IMR-90 (cell line): ENCODE measurements at regions not wholly inside any gene's neighbourhood (a gene's known extent, or its start where the extent isn't known, plus 50 kb on each side); places are given as distances from the start of the nearest gene placed in this dataset.

Experiments
- ATAC-seq: fragments of 200-7000 bp; cut with Tn5 transposase; 2 replicates; pipeline ENCODE4 v1.9.1; 2020; ENCODE audit warnings: low read depth, mild to moderate bottlenecking, moderate library complexity
- BruUV-seq: library from RNA; stranded (reverse); fragments of 400-500 nt; replicated peaks from 2 replicates; lab custom pipeline; 2021; lab: Mats Ljungman, UMichigan
- CTCF ChIA-PET: fragments of 300-600 bp; formaldehyde crosslinking; extraction: SDS; loops from one replicate; lab custom pipeline; 2021; ENCODE audit warnings: antibody characterized with exemption; lab: Yijun Ruan, JAX
- POLR2A ChIA-PET: fragments of 300-600 bp; sonication (Branson Sonifier 250); formaldehyde crosslinking; loops from one replicate; lab custom pipeline; 2022; ENCODE audit warnings: antibody characterized with exemption; ENCODE audit not compliant: unreplicated experiment; lab: Charles Lee
- DNase-seq: peaks from one replicate; pipeline ENCODE4 v3.0.0; 2013
- H2AFZ ChIP-seq: replicated peaks from 2 replicates; pipeline ENCODE3; 2013; ENCODE audit warnings: low read length, mild to moderate bottlenecking; ENCODE audit not compliant: poor library complexity
- H2AK5ac ChIP-seq: 2 replicates; pipeline ENCODE4 v1.6.1; 2013; ENCODE audit warnings: low read depth, low read length, inconsistent platforms
- H2AK9ac ChIP-seq: replicated peaks from 2 replicates; pipeline ENCODE3; 2013; ENCODE audit warnings: mild to moderate bottlenecking, low read depth, low read length, moderate library complexity; ENCODE audit not compliant: poor library complexity
- H2BK120ac ChIP-seq: 2 replicates; pipeline ENCODE4 v1.6.1; 2013; ENCODE audit warnings: low read depth, low read length, inconsistent platforms
- H2BK15ac ChIP-seq: 3 replicates; pipeline ENCODE4 v1.6.1; 2013; ENCODE audit warnings: low read depth, low read length, inconsistent platforms
- H2BK20ac ChIP-seq: 2 replicates; pipeline ENCODE4 v1.6.1; 2013; ENCODE audit warnings: low read depth, mild to moderate bottlenecking, inconsistent platforms, low read length, moderate library complexity
- H2BK5ac ChIP-seq: 2 replicates; pipeline ENCODE4 v1.6.1; 2013; ENCODE audit warnings: mild to moderate bottlenecking, low read depth, low read length, inconsistent platforms; ENCODE audit not compliant: poor library complexity, severe bottlenecking
- H3K14ac ChIP-seq: replicated peaks from 2 replicates; pipeline ENCODE4 v1.6.1; 2013; ENCODE audit warnings: low read depth, low read length, inconsistent platforms
- H3K18ac ChIP-seq: 2 replicates; pipeline ENCODE4 v1.6.1; 2013; ENCODE audit warnings: low read depth, low read length, control low read depth
- H3K23ac ChIP-seq: 2 replicates; pipeline ENCODE4 v1.6.1; 2013; ENCODE audit warnings: low read depth, low read length, inconsistent platforms
- H3K27ac ChIP-seq: 2 replicates; pipeline ENCODE4 v1.5.1; 2013; ENCODE audit warnings: mild to moderate bottlenecking, control low read depth, low read length; ENCODE audit not compliant: insufficient read depth
- H3K27me3 ChIP-seq: 2 replicates; pipeline ENCODE4 v1.6.1; 2013; ENCODE audit warnings: low read length; ENCODE audit not compliant: control insufficient read depth, insufficient read depth
- H3K36me3 ChIP-seq: 2 replicates; pipeline ENCODE4 v1.6.1; 2013; ENCODE audit warnings: low read length, mixed read lengths; ENCODE audit not compliant: control insufficient read depth, insufficient read depth
- H3K4ac ChIP-seq: 2 replicates; pipeline ENCODE4 v1.6.1; 2013; ENCODE audit warnings: low read depth, low read length, inconsistent platforms
- H3K4me1 ChIP-seq: 2 replicates; pipeline ENCODE4 v1.6.1; 2013; ENCODE audit warnings: low read length, mixed read lengths; ENCODE audit not compliant: control insufficient read depth, insufficient read depth
- H3K4me2 ChIP-seq: 2 replicates; pipeline ENCODE4 v1.6.1; 2013; ENCODE audit warnings: low read depth, mild to moderate bottlenecking, control low read depth, low read length, moderate library complexity
- H3K4me3 ChIP-seq: 2 replicates; pipeline ENCODE4 v1.5.1; 2013; ENCODE audit warnings: low read depth, mild to moderate bottlenecking, control low read depth, low read length, moderate library complexity; ENCODE audit not compliant: insufficient read depth
- H3K56ac ChIP-seq: 2 replicates; pipeline ENCODE4 v1.6.1; 2013; ENCODE audit warnings: low read length, inconsistent platforms; ENCODE audit not compliant: insufficient read depth; ENCODE audit errors: extremely low read depth
- H3K79me1 ChIP-seq, 2 experiments: 2 replicates each; pipeline ENCODE4 v1.6.1; 2013; ENCODE audit warnings: low read length in 2 of 2, inconsistent platforms in 1 of 2, low read depth in 1 of 2
- H3K9ac ChIP-seq: 2 replicates; pipeline ENCODE4 v1.6.1; 2013; ENCODE audit warnings: low read depth, low read length, control low read depth
- H3K9me1 ChIP-seq: 2 replicates; pipeline ENCODE4 v1.6.1; 2013; ENCODE audit warnings: low read length, inconsistent platforms; ENCODE audit not compliant: insufficient read depth
- H3K9me3 ChIP-seq: 2 replicates; pipeline ENCODE4 v1.6.1; 2013; ENCODE audit warnings: low read length; ENCODE audit not compliant: control insufficient read depth, insufficient read depth
- H4K20me1 ChIP-seq: 2 replicates; pipeline ENCODE4 v1.6.1; 2013; ENCODE audit warnings: low read length, inconsistent platforms; ENCODE audit not compliant: insufficient read depth
- H4K5ac ChIP-seq: 2 replicates; pipeline ENCODE4 v1.6.1; 2013; ENCODE audit warnings: mild to moderate bottlenecking, low read depth, low read length, control low read depth
- H4K8ac ChIP-seq, 2 experiments: 2 replicates each; pipeline ENCODE4 v1.6.1; 2013; ENCODE audit warnings: low read depth in 2 of 2, low read length in 2 of 2, control low read depth in 1 of 2, inconsistent platforms in 1 of 2
- H4K91ac ChIP-seq: 2 replicates; pipeline ENCODE4 v1.6.1; 2013; ENCODE audit warnings: low read depth, low read length, inconsistent platforms; ENCODE audit not compliant: insufficient read depth
- BHLHE40 ChIP-seq: fragments of 150-350 bp; IDR thresholded peaks from 2 replicates; pipeline ENCODE4 v1.6.1; 2016; ENCODE audit warnings: mild to moderate bottlenecking, low read depth, low read length
- CEBPB ChIP-seq: IDR thresholded peaks from 2 replicates; pipeline ENCODE4 v1.6.1; 2012; ENCODE audit warnings: low read depth, low read length, improper control_type of control experiment
- CHD1 ChIP-seq: IDR thresholded peaks from 2 replicates; pipeline ENCODE4 v1.6.1; 2012; ENCODE audit warnings: low read depth, low read length, improper control_type of control experiment
- CTCF ChIP-seq: conservative IDR thresholded peaks from 2 replicates; pipeline ENCODE4 v1.5.1; 2012; ENCODE audit warnings: mild to moderate bottlenecking, low read depth, low read length, improper control_type of control experiment
- ELK1 ChIP-seq: fragments of 150-350 bp; IDR thresholded peaks from 2 replicates; pipeline ENCODE4 v1.6.1; 2016; ENCODE audit warnings: low read depth, mild to moderate bottlenecking, low read length, moderate library complexity, borderline replicate concordance
- FOS ChIP-seq: fragments of 150-350 bp; IDR thresholded peaks from 2 replicates; pipeline ENCODE4 v1.6.1; 2016; ENCODE audit warnings: low read depth, low read length
- MAFK ChIP-seq: IDR thresholded peaks from 2 replicates; pipeline ENCODE4 v1.6.1; 2012; ENCODE audit warnings: low read depth, low read length, improper control_type of control experiment
- MAZ ChIP-seq: IDR thresholded peaks from 2 replicates; pipeline ENCODE4 v1.6.1; 2012; ENCODE audit warnings: low read depth, mild to moderate bottlenecking, low read length, improper control_type of control experiment, moderate library complexity, borderline replicate concordance
- MXI1 ChIP-seq: IDR thresholded peaks from 2 replicates; pipeline ENCODE4 v1.6.1; 2012; ENCODE audit warnings: low read depth, mild to moderate bottlenecking, low read length, moderate library complexity, borderline replicate concordance
- NFE2L2 ChIP-seq: fragments of 150-350 bp; IDR thresholded peaks from 2 replicates; pipeline ENCODE4 v1.6.1; 2016; ENCODE audit warnings: low read depth, mild to moderate bottlenecking, low read length
- RAD21 ChIP-seq: IDR thresholded peaks from 2 replicates; pipeline ENCODE4 v1.6.1; 2012; ENCODE audit warnings: low read length, improper control_type of control experiment
- RFX5 ChIP-seq: IDR thresholded peaks from 2 replicates; pipeline ENCODE4 v1.8.0; 2012; ENCODE audit warnings: low read depth, mild to moderate bottlenecking, low read length, moderate library complexity
- SMC3 ChIP-seq: fragments of 150-350 bp; IDR thresholded peaks from 2 replicates; pipeline ENCODE4 v1.6.1; 2016; ENCODE audit warnings: low read depth, mild to moderate bottlenecking, antibody characterized with exemption, low read length, moderate library complexity
- USF2 ChIP-seq: fragments of 150-350 bp; IDR thresholded peaks from 2 replicates; pipeline ENCODE4 v1.6.1; 2017; ENCODE audit warnings: mild to moderate bottlenecking, antibody characterized with exemption, low read length, low read depth
- WGBS, 2 experiments: methylation state at CpG; one replicate each; pipeline versions ENCODE4 v1.1.5 to v1.1.7; 2013; ENCODE audit warnings: missing lambda C conversion rate in 2 of 2; ENCODE audit not compliant: insufficient read length in 1 of 2; ENCODE audit errors: extremely low coverage in 2 of 2; 5-methylcytosine and 5-hydroxymethylcytosine counted together
- dilution Hi-C: fragments of 300-500 bp; cut with HindIII; formaldehyde crosslinking; loops from one replicate; pipeline ENCODE4 v1.14.3; 2018; ENCODE audit warnings: low sequenced_read_pairs; ENCODE audit not compliant: unreplicated experiment
- in situ Hi-C: fragments of 300-500 bp; cut with MboI; formaldehyde crosslinking; loops from 3 replicates; pipeline ENCODE4 v1.14.3; 2019; ENCODE audit warnings: low sequenced_read_pairs, inconsistent platforms, mixed read lengths
- intact Hi-C: fragments of 100-400 bp; cut with micrococcal nuclease; formaldehyde crosslinking; loops from 2 replicates; pipeline ENCODE4 v1.10.0; 2022

- Histone ChIP-seq H3K9me3 (no peaks in the 10 kb centered on the region; the same call in 1 of the 2 replicates), H2BK5ac (no peak overlapping the region), H3K23ac (no peak overlapping the region), H3K9ac (no peak overlapping the region), H4K5ac (no peak overlapping the region), H3K4ac (no peak overlapping the region), H2BK120ac (no peak overlapping the region), H2AK5ac (no peak overlapping the region), H3K27me3 (no peaks in the 10 kb centered on the region), H2BK15ac (no peak overlapping the region), H3K14ac (no peak overlapping the region), H3K4me2 (no peak overlapping the region), H4K91ac (no peak overlapping the region), H3K56ac (no peak overlapping the region), H4K20me1 (no peaks in the 10 kb centered on the region), H3K79me1 (no peaks in the 10 kb centered on the region), H2AK9ac (no peak overlapping the region), H3K18ac (no peak overlapping the region), H3K4me1 (no peaks in the 10 kb centered on the region), H3K36me3 (no peaks in the 10 kb centered on the region), H3K27ac (no peak overlapping the region), H2AFZ (no peak overlapping the region), H3K9me1 (no peaks in the 10 kb centered on the region), H4K8ac (no peak overlapping the region), H2BK20ac (no peak overlapping the region), H3K4me3 (no peak overlapping the region)
- in situ Hi-C loops (no loop called here), intact Hi-C loops (no loop called here), dilution Hi-C loops (no loop called here)
- TF ChIP-seq MXI1, result no peak
- TF ChIP-seq ELK1, result no peak
- TF ChIP-seq MAZ, result no peak
- no peak for TF ChIP-seq CEBPB
- no peak for TF ChIP-seq USF2
- no peak for TF ChIP-seq RAD21
- TF ChIP-seq MAFK, result no peak
- no peak for TF ChIP-seq FOS
- no peak for TF ChIP-seq CHD1
- TF ChIP-seq CTCF, result no peak
- no peak for TF ChIP-seq SMC3
- TF ChIP-seq RFX5, result no peak
- TF ChIP-seq NFE2L2, result no peak
- no peak for TF ChIP-seq BHLHE40
- POLR2A ChIA-PET, result no interaction called here
- CTCF ChIA-PET, result no interaction called here
- DNase-seq, result no peak
- no peak for ATAC-seq
- BruUV-seq, result no TSS peak
- no CpG with 5 or more reads among the region's 1 CpG for WGBS, 2 experiments
Measured at GRCh38 chr21:22258821-22259220, 1260.6 kb downstream of the NCAM2 start.
